ENCODE measurements at regions not wholly inside any gene's neighbourhood (a gene's known extent, or its start where the extent isn't known, plus 50 kb on each side); places are given as distances from the start of the nearest gene placed in this dataset.

GRCh38 chrX:148443216-148443615, 57.2 kb upstream of the AFF2 start:
- Histone ChIP-seq H3K36me3 (no peaks in the 10 kb centered on the region), H3K4me1 (no peaks in the 10 kb centered on the region), H3K9me3 (no peaks in the 10 kb centered on the region), H3K4me3 (no peak overlapping the region), H3K27ac (no peak overlapping the region), H3K27me3 (no peaks in the 10 kb centered on the region)
- no peak for TF ChIP-seq CTCF (IDR thresholded peaks at IDR 0.05)
- 49 to 73% methylated on average over 3 of the region's 3 CpGs for WGBS, 2 donors
- ATAC-seq (no peak), DNase-seq (no peak)
- intact Hi-C loops (cut with DNase I): no loop called here

DNA sequence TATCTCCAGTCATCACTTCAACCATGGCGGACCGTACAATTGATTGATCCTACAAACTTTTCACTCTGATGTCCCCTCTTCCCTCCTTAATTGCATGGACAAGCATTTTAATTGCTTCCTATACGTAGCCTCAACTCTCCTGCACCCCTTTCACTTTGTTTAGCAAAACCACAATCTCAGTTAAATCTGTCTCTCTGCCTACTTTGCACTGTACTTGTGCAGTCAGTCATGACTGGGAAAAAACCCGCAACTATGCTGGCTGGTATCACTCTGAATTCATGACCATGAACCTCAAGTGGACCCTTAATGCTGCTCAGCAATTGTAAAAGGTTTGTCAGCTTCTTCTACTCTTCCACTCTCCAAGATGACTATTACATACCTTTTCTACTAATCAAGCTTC, 51.7 kb upstream of the AFF2 start:
- intact Hi-C loops (cut with DNase I): no loop called here
- DNase-seq: no peak
- Histone ChIP-seq H3K27ac (no peak overlapping the region), H3K36me3 (no peaks in the 10 kb centered on the region), H3K4me1 (no peaks in the 10 kb centered on the region), H3K4me3 (no peak overlapping the region), H3K9me3 (no peaks in the 10 kb centered on the region), H3K27me3 (no peaks in the 10 kb centered on the region)
- WGBS, 2 donors: 91 to 95% methylated on average over 4 of the region's 4 CpGs
- no peak for ATAC-seq
- TF ChIP-seq CTCF (IDR thresholded peaks at IDR 0.05): no peak

Data from heart right ventricle (tissue), 16 donors.